OCI-LY1 (cell line): ENCODE measurements at regions not wholly inside any gene's neighbourhood (a gene's known extent, or its start where the extent isn't known, plus 50 kb on each side); places are given as distances from the start of the nearest gene placed in this dataset.

ENCODE experiments used
- H2AFZ ChIP-seq: fragments of 200-600 bp; sonication (generic), shearing (Covaris generic); 2 replicates; pipeline ENCODE4 v1.6.0; 2014; ENCODE audit warnings: antibody characterized with exemption, mild to moderate bottlenecking, low read length
- H3F3A ChIP-seq: fragments of 200-600 bp; sonication (generic), shearing (Covaris generic); 2 replicates; pipeline ENCODE4 v1.6.0; 2014; ENCODE audit warnings: mild to moderate bottlenecking, antibody characterized with exemption, low read length, moderate library complexity; ENCODE audit not compliant: insufficient read depth
- H3K27ac ChIP-seq: fragments of 200-600 bp; sonication (generic); 2 replicates; pipeline ENCODE4 v1.5.1; 2014; ENCODE audit warnings: low read length, mixed run types, mild to moderate bottlenecking, low read depth; ENCODE audit not compliant: poor library complexity, severe bottlenecking
- H3K27me3 ChIP-seq: fragments of 200-600 bp; sonication (generic); 2 replicates; pipeline ENCODE4 v1.6.0; 2014; ENCODE audit warnings: antibody characterized with exemption, mild to moderate bottlenecking, low read length, moderate library complexity; ENCODE audit not compliant: insufficient read depth
- H3K36me3 ChIP-seq: fragments of 200-600 bp; sonication (generic); 2 replicates; pipeline ENCODE4 v1.6.1; 2014; ENCODE audit warnings: mild to moderate bottlenecking, antibody characterized with exemption, low read length, moderate library complexity, mixed read lengths; ENCODE audit not compliant: insufficient read depth
- H3K4me1 ChIP-seq: fragments of 200-600 bp; sonication (generic); 2 replicates; pipeline ENCODE4 v1.5.1; 2014; ENCODE audit warnings: mild to moderate bottlenecking, low read length, moderate library complexity; ENCODE audit not compliant: insufficient read depth, severe bottlenecking
- H3K4me2 ChIP-seq: fragments of 200-600 bp; sonication (generic), shearing (Covaris generic); 2 replicates; pipeline ENCODE4 v1.6.1; 2014; ENCODE audit warnings: low read length
- H3K4me3 ChIP-seq: fragments of 200-600 bp; sonication (generic); 2 replicates; pipeline ENCODE4 v1.5.1; 2014; ENCODE audit warnings: low read length, low read depth, mild to moderate bottlenecking, mixed read lengths; ENCODE audit not compliant: poor library complexity, severe bottlenecking
- H3K79me2 ChIP-seq: fragments of 200-600 bp; shearing (Covaris generic); 2 replicates; pipeline ENCODE4 v1.6.1; 2016; ENCODE audit warnings: mixed run types, low read length, mixed read lengths; ENCODE audit not compliant: insufficient read depth
- H3K9ac ChIP-seq: fragments of 200-600 bp; sonication (generic), shearing (Covaris generic); 2 replicates; pipeline ENCODE4 v1.6.1; 2014; ENCODE audit warnings: mild to moderate bottlenecking, low read length, mixed read lengths
- H3K9me2 ChIP-seq: fragments of 200-600 bp; sonication (generic), shearing (Covaris generic); 2 replicates; pipeline ENCODE4 v1.6.1; 2014; ENCODE audit warnings: low read depth, mild to moderate bottlenecking, low read length, mixed read lengths
- H3K9me3 ChIP-seq: fragments of 200-600 bp; shearing (Covaris generic); 2 replicates; pipeline ENCODE4 v1.6.1; 2014; ENCODE audit warnings: low read length, mixed read lengths
- H4K20me1 ChIP-seq: fragments of 200-600 bp; sonication (generic), shearing (Covaris generic); 2 replicates; pipeline ENCODE4 v1.6.0; 2016; ENCODE audit warnings: mild to moderate bottlenecking, low read length; ENCODE audit not compliant: insufficient read depth
- CTCF ChIP-seq: fragments of 200-600 bp; sonication (generic), shearing (Covaris generic); IDR thresholded peaks from 2 replicates; pipeline ENCODE4 v1.5.1; 2017; ENCODE audit warnings: mild to moderate bottlenecking, antibody characterized with exemption, low read length, moderate library complexity, mixed read lengths
- EZH2 ChIP-seq: fragments of 200-600 bp; sonication (generic), shearing (Covaris generic); IDR thresholded peaks from 2 replicates; pipeline ENCODE4 v1.8.0; 2017; ENCODE audit warnings: borderline replicate concordance, mixed run types, mild to moderate bottlenecking, antibody characterized with exemption, low read length, moderate library complexity, mixed read lengths

- Histone ChIP-seq H3F3A (no peaks in the 10 kb centered on the region), H4K20me1 (no peaks in the 10 kb centered on the region), H3K9me3 (no peaks in the 10 kb centered on the region), H3K36me3 (no peaks in the 10 kb centered on the region), H3K27me3 (no peaks in the 10 kb centered on the region), H3K9ac (no peak overlapping the region), H3K79me2 (no peaks in the 10 kb centered on the region), H3K27ac (no peak overlapping the region), H2AFZ (peak overlapping the region; percentile 57; the same call in 1 of the 2 replicates), H3K4me1 (no peaks in the 10 kb centered on the region), H3K4me2 (no peak overlapping the region), H3K4me3 (no peak overlapping the region), H3K9me2 (no peaks in the 10 kb centered on the region)
- TF ChIP-seq CTCF (peak; percentile 42; the same call in 1 of the 2 replicates), EZH2 (no peak)
Measured at GRCh38 chr14:40494483-40494882, 1062.2 kb upstream of the FBXO33 start.

- Histone ChIP-seq H4K20me1 (no peaks in the 10 kb centered on the region), H3K9me2 (no peaks in the 10 kb centered on the region), H3K36me3 (no peaks in the 10 kb centered on the region), H3K79me2 (no peaks in the 10 kb centered on the region), H3K4me1 (no peaks in the 10 kb centered on the region), H3K27me3 (no peaks in the 10 kb centered on the region), H3K4me2 (no peak overlapping the region), H3K9me3 (no peaks in the 10 kb centered on the region), H2AFZ (no peak overlapping the region), H3K9ac (no peak overlapping the region), H3K4me3 (no peak overlapping the region), H3F3A (no peaks in the 10 kb centered on the region), H3K27ac (no peak overlapping the region)
- TF ChIP-seq CTCF: no peak
- TF ChIP-seq EZH2: no peak
Measured at GRCh38 chr14:40487824-40488223, 1055.6 kb upstream of the FBXO33 start.

- TF ChIP-seq CTCF (no peak), EZH2 (no peak)
- no peaks in the 10 kb centered on the region for H3K79me2 ChIP-seq
- no peaks in the 10 kb centered on the region for H3K9me3 ChIP-seq
- H3K4me1 ChIP-seq: no peaks in the 10 kb centered on the region
- H3K9ac ChIP-seq: no peak overlapping the region
- H3K27me3 ChIP-seq: no peaks in the 10 kb centered on the region
- no peaks in the 10 kb centered on the region for H3K9me2 ChIP-seq
- no peak overlapping the region; the same call in 1 of the 2 replicates for H2AFZ ChIP-seq
- H4K20me1 ChIP-seq: no peaks in the 10 kb centered on the region
- H3F3A ChIP-seq: no peaks in the 10 kb centered on the region
- no peak overlapping the region for H3K27ac ChIP-seq
- no peak overlapping the region for H3K4me3 ChIP-seq
- no peak overlapping the region for H3K4me2 ChIP-seq
- H3K36me3 ChIP-seq: no peaks in the 10 kb centered on the region
Measured at GRCh38 chr14:40485688-40486087, 1053.5 kb upstream of the FBXO33 start.
